Trophoblast cell (in vitro differentiated cells and primary cell): ENCODE measurements at regions not wholly inside any gene's neighbourhood (a gene's known extent, or its start where the extent isn't known, plus 50 kb on each side); places are given as distances from the start of the nearest gene placed in this dataset.

Experiments used
- DNase-seq, 2 donors: peaks; one replicate each; pipeline ENCODE4 v3.0.0-alpha.2; 2016
- H2AFZ ChIP-seq: 2 replicates; pipeline ENCODE4 v1.6.1; 2013; ENCODE audit warnings: low read length, moderate library complexity, mild to moderate bottlenecking; ENCODE audit not compliant: insufficient read depth, poor library complexity
- H2AK5ac ChIP-seq: 2 replicates; pipeline ENCODE4 v1.6.1; 2013; ENCODE audit warnings: mild to moderate bottlenecking, low read length
- H2BK120ac ChIP-seq: 2 replicates; pipeline ENCODE4 v1.6.1; 2013; ENCODE audit warnings: low read length, mild to moderate bottlenecking, moderate library complexity; ENCODE audit not compliant: insufficient read depth, poor library complexity
- H2BK12ac ChIP-seq: 2 replicates; pipeline ENCODE4 v1.6.1; 2013; ENCODE audit warnings: mild to moderate bottlenecking, low read length, moderate library complexity
- H2BK5ac ChIP-seq: 2 replicates; pipeline ENCODE4 v1.6.1; 2013; ENCODE audit warnings: low read length, low read depth, moderate library complexity, mild to moderate bottlenecking; ENCODE audit not compliant: poor library complexity
- H3K14ac ChIP-seq: 2 replicates; pipeline ENCODE4 v1.6.1; 2013; ENCODE audit warnings: mild to moderate bottlenecking, low read length
- H3K18ac ChIP-seq: 2 replicates; pipeline ENCODE4 v1.6.1; 2013; ENCODE audit warnings: mild to moderate bottlenecking, low read length
- H3K23ac ChIP-seq: 2 replicates; pipeline ENCODE4 v1.6.1; 2013; ENCODE audit warnings: low read length
- H3K27ac ChIP-seq: 2 replicates; pipeline ENCODE4 v1.5.1; 2013; ENCODE audit warnings: low read depth, mild to moderate bottlenecking, inconsistent platforms, low read length, moderate library complexity
- H3K27me3 ChIP-seq: 2 replicates; pipeline ENCODE4 v1.6.1; 2013; ENCODE audit warnings: inconsistent platforms, mild to moderate bottlenecking, low read length, moderate library complexity; ENCODE audit not compliant: insufficient read depth
- H3K36me3 ChIP-seq, 2 experiments: 1 replicate in 1 of 2; 2 replicates in 1 of 2; pipeline ENCODE4 v1.6.1; 2013; ENCODE audit warnings: low read length in 2 of 2, mild to moderate bottlenecking in 2 of 2, moderate library complexity in 1 of 2; ENCODE audit not compliant: insufficient read depth in 2 of 2, control insufficient read depth in 1 of 2
- H3K4ac ChIP-seq: 2 replicates; pipeline ENCODE4 v1.6.1; 2013; ENCODE audit warnings: low read depth, mild to moderate bottlenecking, low read length, moderate library complexity
- H3K4me1 ChIP-seq, 2 experiments: 1 replicate in 1 of 2; 2 replicates in 1 of 2; pipeline ENCODE4 v1.6.1; 2013; ENCODE audit warnings: low read length in 2 of 2, mild to moderate bottlenecking in 2 of 2, moderate library complexity in 1 of 2; ENCODE audit not compliant: insufficient read depth in 2 of 2, control insufficient read depth in 1 of 2
- H3K4me2 ChIP-seq: 2 replicates; pipeline ENCODE4 v1.6.1; 2013; ENCODE audit warnings: inconsistent platforms, mild to moderate bottlenecking, low read length, moderate library complexity
- H3K4me3 ChIP-seq: 2 replicates; pipeline ENCODE4 v1.5.1; 2013; ENCODE audit warnings: mild to moderate bottlenecking, low read depth, low read length, inconsistent platforms
- H3K79me1 ChIP-seq: one replicate; pipeline ENCODE4 v1.6.1; 2013; ENCODE audit warnings: low read length
- H3K79me2 ChIP-seq: 2 replicates; pipeline ENCODE4 v1.6.1; 2013; ENCODE audit warnings: low read length, mild to moderate bottlenecking; ENCODE audit not compliant: control insufficient read depth, insufficient read depth, poor library complexity
- H3K9ac ChIP-seq: 2 replicates; pipeline ENCODE4 v1.6.1; 2013; ENCODE audit warnings: mild to moderate bottlenecking, low read length
- H3K9me3 ChIP-seq: 2 replicates; pipeline ENCODE4 v1.6.1; 2013; ENCODE audit warnings: low read depth, mild to moderate bottlenecking, control low read depth, inconsistent platforms, low read length; ENCODE audit not compliant: insufficient read depth
- H4K12ac ChIP-seq: 2 replicates; pipeline ENCODE4 v1.6.1; 2013; ENCODE audit warnings: low read depth, mild to moderate bottlenecking, low read length, moderate library complexity
- H4K8ac ChIP-seq: 2 replicates; pipeline ENCODE4 v1.6.1; 2013; ENCODE audit warnings: low read depth, mild to moderate bottlenecking, low read length, moderate library complexity
- H4K91ac ChIP-seq: one replicate; pipeline ENCODE4 v1.6.1; 2013; ENCODE audit warnings: low read depth, mild to moderate bottlenecking, low read length, moderate library complexity
- WGBS: extraction: QIAGEN DNeasy Blood & Tissue Kit; methylation state at CpG from one replicate; pipeline ENCODE4 v1.1.7; 2013; ENCODE audit warnings: missing lambda C conversion rate; ENCODE audit not compliant: insufficient read length, insufficient coverage; ENCODE audit errors: extremely low coverage; 5-methylcytosine and 5-hydroxymethylcytosine counted together

DNA sequence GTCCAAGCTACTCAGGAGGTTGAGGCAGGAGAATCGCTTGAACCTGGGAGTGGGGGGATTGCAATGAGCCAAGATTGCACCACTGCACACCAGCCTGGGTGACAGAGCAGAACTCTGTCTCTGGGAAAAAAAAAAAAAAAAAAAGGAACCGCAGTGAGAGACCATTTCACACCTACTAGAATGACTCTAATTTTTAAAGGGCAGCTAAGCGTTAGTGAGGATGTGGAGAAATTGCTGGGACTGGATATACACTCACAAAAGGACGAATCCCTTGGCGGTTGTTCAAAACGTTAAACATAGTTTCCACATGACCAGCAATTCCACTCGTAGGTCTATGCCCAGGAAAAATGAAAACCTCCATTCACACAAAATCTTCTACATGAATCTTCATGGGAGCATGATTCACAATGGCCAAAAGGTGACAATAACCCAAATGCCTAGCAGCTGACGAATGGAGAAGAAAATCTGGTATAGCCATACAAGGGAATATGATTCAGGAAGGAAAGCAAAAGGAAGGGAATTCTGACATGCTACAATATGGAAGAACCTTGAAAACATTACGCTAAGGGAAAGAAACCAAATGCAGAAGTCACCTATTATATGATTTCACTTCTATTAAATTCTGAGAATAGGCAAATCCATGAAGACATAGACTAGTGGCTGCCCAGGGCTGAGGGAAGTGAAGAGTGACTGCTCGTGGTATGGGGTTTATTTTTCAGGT lies 127.0 kb downstream of the CHSY1 start:
- H3K27me3 ChIP-seq = no peaks in the 10 kb centered on the region
- WGBS = no CpG with 5 or more reads among the region's 10 CpGs
- H3K14ac ChIP-seq = no peak overlapping the region

DNA sequence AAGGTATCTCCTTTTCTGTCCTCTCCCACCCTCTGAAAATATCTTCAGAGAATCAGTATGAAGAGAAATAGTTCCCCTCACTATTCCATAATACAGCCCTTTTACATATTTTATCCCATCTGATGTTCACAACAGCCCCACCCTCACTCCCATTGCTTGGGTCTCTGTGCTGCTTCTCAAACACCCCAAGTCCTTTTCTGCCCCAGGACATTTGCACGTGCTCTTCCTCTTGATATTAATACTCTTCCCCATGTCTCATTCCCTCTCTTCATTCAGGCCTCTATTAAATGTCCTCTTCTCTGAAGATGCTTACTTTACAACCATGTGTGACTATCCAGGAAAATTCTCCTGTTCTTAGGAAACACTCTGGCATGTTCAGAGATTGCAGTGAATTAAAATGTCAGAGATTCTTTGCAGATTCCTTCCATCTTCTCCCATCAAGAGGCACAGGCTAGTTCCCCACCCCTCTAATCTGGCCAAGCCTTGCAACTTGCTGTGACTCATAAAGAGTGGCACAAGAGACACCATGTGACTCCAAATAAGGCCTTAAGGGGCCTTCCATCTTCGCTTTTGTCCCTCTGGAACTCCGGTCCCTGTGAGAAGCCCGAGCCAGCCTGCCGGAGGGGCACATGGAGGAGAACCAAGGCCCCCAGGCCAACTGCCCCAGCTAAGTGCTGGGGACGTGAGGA lies 128.5 kb downstream of the CHSY1 start:
- Histone ChIP-seq H3K18ac (no peak overlapping the region), H3K4me3 (no peak overlapping the region), H3K27ac (no peak overlapping the region), H3K4me2 (no peak overlapping the region), H3K4me1 (peaks cover 0 to 3% of the 10 kb centered on the region in 2 experiments), H2BK12ac (no peak overlapping the region), H3K79me1 (peaks cover 3% of the 10 kb centered on the region), H3K4ac (no peak overlapping the region), H2AK5ac (no peak overlapping the region), H4K12ac (no peak overlapping the region), H3K23ac (no peak overlapping the region), H3K9me3 (peaks cover 7% of the 10 kb centered on the region), H3K9ac (no peak overlapping the region), H2BK5ac (no peak overlapping the region), H3K27me3 (no peaks in the 10 kb centered on the region), H4K8ac (no peak overlapping the region), H4K91ac (no peak overlapping the region), H2BK120ac (no peak overlapping the region), H3K36me3 (peaks cover 0 to 4% of the 10 kb centered on the region in 2 experiments), H2AFZ (no peak overlapping the region), H3K14ac (no peak overlapping the region), H3K79me2 (peaks cover 3% of the 10 kb centered on the region)
- peak; percentile 88 to 92 for DNase-seq
- no CpG with 5 or more reads among the region's 6 CpGs for WGBS

More for the DNA sequence above, 127.0 kb downstream of the CHSY1 start:
- Histone ChIP-seq H2AFZ (no peak overlapping the region), H2BK120ac (no peak overlapping the region), H3K36me3 (peaks cover 0 to 4% of the 10 kb centered on the region in 2 experiments), H4K8ac (no peak overlapping the region), H3K18ac (no peak overlapping the region), H3K9ac (no peak overlapping the region), H3K9me3 (peaks cover 7% of the 10 kb centered on the region), H3K23ac (no peak overlapping the region), H4K12ac (no peak overlapping the region), H3K4ac (no peak overlapping the region), H3K79me2 (peaks cover 3% of the 10 kb centered on the region), H2BK12ac (no peak overlapping the region), H3K79me1 (peaks cover 3% of the 10 kb centered on the region), H3K4me3 (no peak overlapping the region), H2BK5ac (no peak overlapping the region), H3K27ac (no peak overlapping the region), H3K4me1 (peaks cover 0 to 3% of the 10 kb centered on the region in 2 experiments), H2AK5ac (no peak overlapping the region), H4K91ac (no peak overlapping the region), H3K4me2 (no peak overlapping the region)
- DNase-seq = peak; percentile 78 to 96

DNA sequence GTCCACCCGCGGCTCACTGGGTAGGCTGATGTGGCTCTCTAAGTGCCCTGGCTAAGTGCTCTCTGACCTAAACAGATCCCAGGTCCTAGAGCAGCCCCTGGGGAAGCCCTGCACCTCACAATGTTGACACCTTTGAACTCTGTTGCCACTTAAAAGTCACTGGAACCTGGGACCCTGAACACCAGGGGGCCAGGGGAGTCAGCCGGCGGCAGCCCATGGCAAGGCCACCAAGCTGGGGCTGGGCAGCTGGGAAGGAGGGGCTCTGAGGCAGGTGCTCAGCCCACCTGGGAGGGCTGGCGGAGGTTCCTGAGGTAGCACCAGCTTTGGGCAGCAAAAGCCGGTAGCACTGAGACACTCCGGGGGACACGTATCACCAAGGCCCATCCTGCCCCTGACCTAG lies 129.0 kb downstream of the CHSY1 start:
- no peak overlapping the region for H2BK12ac ChIP-seq
- no peak overlapping the region for H2BK5ac ChIP-seq
- H3K9me3 ChIP-seq = peaks cover 5% of the 10 kb centered on the region
- H4K8ac ChIP-seq = no peak overlapping the region
- WGBS = no CpG with 5 or more reads among the region's 8 CpGs
- no peak overlapping the region for H3K4me2 ChIP-seq
- peaks cover 3% of the 10 kb centered on the region for H3K79me1 ChIP-seq
- peak overlapping the region; percentile 62 for H3K14ac ChIP-seq
- no peak overlapping the region for H4K12ac ChIP-seq
- H2AK5ac ChIP-seq = no peak overlapping the region
- no peaks in the 10 kb centered on the region for H3K27me3 ChIP-seq
- H2AFZ ChIP-seq = no peak overlapping the region
- H4K91ac ChIP-seq = no peak overlapping the region
- no peak overlapping the region for H3K27ac ChIP-seq
- peaks cover 3% of the 10 kb centered on the region for H3K79me2 ChIP-seq
- no peak overlapping the region for H3K18ac ChIP-seq
- H3K4me1 ChIP-seq = peaks cover 0 to 3% of the 10 kb centered on the region in 2 experiments
- no peak overlapping the region for H3K9ac ChIP-seq
- H3K4me3 ChIP-seq = no peak overlapping the region
- no peak overlapping the region for H3K23ac ChIP-seq
- H2BK120ac ChIP-seq = no peak overlapping the region
- no peak for DNase-seq
- H3K4ac ChIP-seq = no peak overlapping the region
- H3K36me3 ChIP-seq = peaks cover 0 to 3% of the 10 kb centered on the region in 2 experiments

DNA sequence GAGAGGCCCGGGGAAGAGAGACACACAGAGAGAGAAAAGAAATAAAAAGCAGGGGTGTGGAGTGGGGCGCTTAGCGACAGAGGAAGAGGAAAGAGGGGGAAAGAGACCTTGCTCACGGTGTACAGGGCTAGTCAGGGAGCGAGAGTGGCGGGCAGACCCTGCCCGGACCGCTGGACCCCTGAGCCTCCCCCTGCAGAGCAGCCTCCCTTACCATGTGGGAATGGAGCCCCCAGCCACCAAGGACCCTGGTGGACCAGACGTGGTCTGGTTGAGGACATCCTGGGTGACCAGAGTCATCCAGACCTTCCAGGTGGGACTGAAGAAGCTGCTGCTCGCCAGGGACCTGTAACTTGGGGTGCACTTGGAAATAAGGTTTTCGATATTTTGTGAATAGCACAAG lies 129.6 kb downstream of the CHSY1 start:
- H2BK120ac ChIP-seq = peak overlapping the region; percentile 63
- no peak overlapping the region for H2AFZ ChIP-seq
- H2AK5ac ChIP-seq = peak overlapping the region; percentile 36
- H3K27me3 ChIP-seq = no peaks in the 10 kb centered on the region
- no peak overlapping the region for H3K23ac ChIP-seq
- no peaks in the 10 kb centered on the region for H3K36me3 ChIP-seq
- no peak overlapping the region for H4K8ac ChIP-seq
- H3K79me2 ChIP-seq = peaks cover 3% of the 10 kb centered on the region
- H4K91ac ChIP-seq = no peak overlapping the region
- H2BK12ac ChIP-seq = no peak overlapping the region
- H3K4me3 ChIP-seq = no peak overlapping the region
- H3K4me1 ChIP-seq = peaks cover 0 to 3% of the 10 kb centered on the region in 2 experiments
- H3K18ac ChIP-seq = no peak overlapping the region
- no peak overlapping the region for H2BK5ac ChIP-seq
- no peak overlapping the region for H3K4me2 ChIP-seq
- DNase-seq = no peak
- H3K4ac ChIP-seq = no peak overlapping the region
- no peak overlapping the region for H3K14ac ChIP-seq
- no peak overlapping the region for H3K9ac ChIP-seq
- no peak overlapping the region for H3K27ac ChIP-seq
- H3K9me3 ChIP-seq = peaks cover 2% of the 10 kb centered on the region
- no CpG with 5 or more reads among the region's 11 CpGs for WGBS
- H4K12ac ChIP-seq = no peak overlapping the region
- H3K79me1 ChIP-seq = peaks cover 3% of the 10 kb centered on the region
